ENCODE measurements at regions not wholly inside any gene's neighbourhood (a gene's known extent, or its start where the extent isn't known, plus 50 kb on each side); places are given as distances from the start of the nearest gene placed in this dataset.

DNA sequence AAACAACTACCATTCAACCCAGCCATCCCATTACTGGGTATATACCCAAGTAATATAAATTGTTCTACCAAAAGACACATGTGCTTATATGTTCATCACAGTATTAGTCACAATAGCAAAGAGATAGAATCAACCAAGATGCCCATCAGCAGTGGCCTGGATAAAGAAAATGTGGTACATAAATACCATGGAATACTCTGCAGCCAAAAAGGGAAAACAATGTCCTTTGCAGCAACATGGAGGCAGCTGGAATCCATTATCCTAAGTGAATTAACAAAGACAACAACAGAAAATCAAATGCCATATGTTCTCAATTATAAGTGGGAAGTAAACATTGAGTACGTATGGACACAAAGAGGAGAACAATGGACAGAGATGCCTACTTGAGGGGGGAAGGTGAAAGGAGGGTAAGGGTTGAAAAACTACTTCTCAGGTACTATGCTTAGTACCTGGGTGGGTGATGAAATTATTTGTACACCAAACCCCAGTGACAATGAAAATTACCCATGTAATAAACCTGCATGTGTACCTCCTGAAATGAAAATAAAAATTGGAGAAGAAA lies 632.1 kb upstream of the AADAT start:
- TF ChIP-seq, protein P1, sequence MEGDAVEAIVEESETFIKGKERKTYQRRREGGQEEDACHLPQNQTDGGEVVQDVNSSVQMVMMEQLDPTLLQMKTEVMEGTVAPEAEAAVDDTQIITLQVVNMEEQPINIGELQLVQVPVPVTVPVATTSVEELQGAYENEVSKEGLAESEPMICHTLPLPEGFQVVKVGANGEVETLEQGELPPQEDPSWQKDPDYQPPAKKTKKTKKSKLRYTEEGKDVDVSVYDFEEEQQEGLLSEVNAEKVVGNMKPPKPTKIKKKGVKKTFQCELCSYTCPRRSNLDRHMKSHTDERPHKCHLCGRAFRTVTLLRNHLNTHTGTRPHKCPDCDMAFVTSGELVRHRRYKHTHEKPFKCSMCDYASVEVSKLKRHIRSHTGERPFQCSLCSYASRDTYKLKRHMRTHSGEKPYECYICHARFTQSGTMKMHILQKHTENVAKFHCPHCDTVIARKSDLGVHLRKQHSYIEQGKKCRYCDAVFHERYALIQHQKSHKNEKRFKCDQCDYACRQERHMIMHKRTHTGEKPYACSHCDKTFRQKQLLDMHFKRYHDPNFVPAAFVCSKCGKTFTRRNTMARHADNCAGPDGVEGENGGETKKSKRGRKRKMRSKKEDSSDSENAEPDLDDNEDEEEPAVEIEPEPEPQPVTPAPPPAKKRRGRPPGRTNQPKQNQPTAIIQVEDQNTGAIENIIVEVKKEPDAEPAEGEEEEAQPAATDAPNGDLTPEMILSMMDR (IDR thresholded peaks at IDR 0.05; ENCODE audit: unreplicated experiment), result no peak
- no peak for DNase-seq (ENCODE audit: low spot score, unreplicated experiment)
- Mint-ChIP-seq H3K27ac (no peak overlapping the region), H3K9me3 (ENCODE audit: low read depth) (peaks cover 11% of the 10 kb centered on the region), H3K36me3 (ENCODE audit: insufficient read depth) (no peaks in the 10 kb centered on the region), H3K4me1 (ENCODE audit: low read depth) (no peaks in the 10 kb centered on the region), H3K27me3 (no peaks in the 10 kb centered on the region), H3K4me3 (ENCODE audit: low read depth) (no peak overlapping the region)

DNA sequence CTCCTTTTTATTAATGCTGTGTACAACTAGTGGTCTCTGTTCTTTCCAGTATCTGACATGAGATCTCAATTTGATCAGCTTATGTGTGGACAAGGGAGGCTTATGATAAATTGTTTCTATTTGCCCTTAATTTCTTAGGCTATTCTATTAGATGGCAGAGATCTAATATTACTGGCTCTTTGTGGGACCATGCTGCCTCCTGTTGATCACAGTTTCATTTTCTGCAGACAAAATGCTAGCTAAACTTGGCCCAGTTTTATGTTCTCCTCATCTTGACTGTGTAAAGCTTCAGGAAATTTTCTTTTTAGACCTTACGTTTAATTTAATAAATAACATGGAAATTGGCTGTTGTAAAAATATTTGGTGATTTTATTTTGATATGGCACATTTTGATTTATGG lies 627.1 kb upstream of the AADAT start:
- TF ChIP-seq, protein P1 (IDR thresholded peaks at IDR 0.05; ENCODE audit: unreplicated experiment), result no peak
- DNase-seq (ENCODE audit: low spot score, unreplicated experiment), result no peak
- H3K9me3 Mint-ChIP-seq (ENCODE audit: low read depth), result peaks cover 8% of the 10 kb centered on the region
- H3K27ac Mint-ChIP-seq, result no peak overlapping the region
- H3K4me1 Mint-ChIP-seq (ENCODE audit: low read depth), result no peaks in the 10 kb centered on the region
- H3K36me3 Mint-ChIP-seq (ENCODE audit: insufficient read depth), result no peaks in the 10 kb centered on the region
- H3K4me3 Mint-ChIP-seq (ENCODE audit: low read depth), result no peak overlapping the region
- H3K27me3 Mint-ChIP-seq, result no peaks in the 10 kb centered on the region

DNA sequence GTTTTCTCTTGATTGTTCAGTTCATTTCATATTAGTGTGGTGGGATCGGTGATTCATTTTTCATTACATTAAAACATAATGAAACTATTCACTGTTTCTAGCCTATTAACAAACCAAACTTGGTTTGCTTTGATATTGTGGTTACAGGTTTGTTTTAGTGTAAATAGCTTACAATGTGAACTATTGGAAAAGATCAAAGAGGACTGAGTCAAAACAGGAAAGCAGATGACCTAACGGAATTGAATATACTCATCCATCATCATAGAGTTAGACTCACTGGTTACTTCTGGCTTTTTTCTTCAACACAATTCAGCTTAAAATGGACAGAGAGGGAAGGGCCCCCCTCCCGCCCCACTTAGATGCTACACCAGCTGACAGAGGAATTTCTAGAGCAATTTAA lies 616.2 kb upstream of the AADAT start:
- no peaks in the 10 kb centered on the region for H3K9me3 Mint-ChIP-seq (ENCODE audit: low read depth)
- peaks cover 2% of the 10 kb centered on the region for H3K4me1 Mint-ChIP-seq (ENCODE audit: low read depth)
- DNase-seq (ENCODE audit: low spot score, unreplicated experiment), result no peak
- H3K36me3 Mint-ChIP-seq (ENCODE audit: insufficient read depth), result no peaks in the 10 kb centered on the region
- no peak overlapping the region for H3K27ac Mint-ChIP-seq
- TF ChIP-seq, protein P1 (IDR thresholded peaks at IDR 0.05; ENCODE audit: unreplicated experiment), result no peak
- no peak overlapping the region for H3K4me3 Mint-ChIP-seq (ENCODE audit: low read depth)
- H3K27me3 Mint-ChIP-seq, result no peaks in the 10 kb centered on the region

DNA sequence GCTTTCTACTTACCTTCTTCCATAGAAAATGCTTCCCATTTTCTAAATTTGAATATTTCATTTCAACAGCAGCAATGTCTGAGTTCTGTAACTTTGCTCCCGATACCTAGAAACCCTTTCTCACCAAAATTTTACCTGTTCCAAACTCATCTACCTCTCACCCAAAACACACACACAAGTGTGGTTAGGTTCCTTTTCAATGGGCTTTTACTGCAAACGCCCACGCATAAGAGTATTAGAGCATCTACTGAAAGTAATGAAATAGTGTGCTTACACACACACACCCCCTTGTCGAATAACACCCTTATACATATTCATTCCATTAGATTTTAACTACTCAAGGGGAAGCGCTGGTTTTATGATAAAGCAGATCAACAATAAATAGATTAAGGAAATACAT lies 610.3 kb upstream of the AADAT start:
- H3K36me3 Mint-ChIP-seq (ENCODE audit: insufficient read depth), result no peaks in the 10 kb centered on the region
- no peak overlapping the region for H3K4me3 Mint-ChIP-seq (ENCODE audit: low read depth)
- TF ChIP-seq, protein P1 (IDR thresholded peaks at IDR 0.05; ENCODE audit: unreplicated experiment), result no peak
- H3K9me3 Mint-ChIP-seq (ENCODE audit: low read depth), result no peaks in the 10 kb centered on the region
- no peaks in the 10 kb centered on the region for H3K27me3 Mint-ChIP-seq
- DNase-seq (ENCODE audit: low spot score, unreplicated experiment), result no peak
- no peak overlapping the region for H3K27ac Mint-ChIP-seq
- H3K4me1 Mint-ChIP-seq (ENCODE audit: low read depth), result peaks cover 9% of the 10 kb centered on the region

DNA sequence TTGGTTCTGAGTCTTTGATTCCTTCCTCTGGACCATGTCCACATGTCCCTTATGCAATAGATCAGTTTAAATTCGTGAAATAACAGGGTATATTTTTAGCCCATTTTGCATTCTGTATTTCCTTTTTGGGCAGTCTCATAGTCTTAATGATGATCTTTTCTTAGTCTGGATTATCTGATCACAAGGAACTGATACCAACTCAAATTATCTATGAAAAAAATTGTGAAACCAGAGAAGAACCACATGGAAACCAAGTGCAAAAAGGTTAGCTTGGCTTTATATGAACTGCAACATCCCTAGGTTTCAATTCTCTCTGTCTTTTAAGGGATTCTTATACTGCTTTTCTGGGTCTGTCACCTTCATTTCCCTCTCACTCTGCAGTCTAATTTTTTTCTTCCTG lies 608.6 kb upstream of the AADAT start:
- TF ChIP-seq, protein P1 (IDR thresholded peaks at IDR 0.05; ENCODE audit: unreplicated experiment), result no peak
- Mint-ChIP-seq H3K4me3 (ENCODE audit: low read depth) (no peak overlapping the region), H3K27ac (no peak overlapping the region), H3K9me3 (ENCODE audit: low read depth) (peaks cover 10% of the 10 kb centered on the region), H3K4me1 (ENCODE audit: low read depth) (peaks cover 9% of the 10 kb centered on the region), H3K27me3 (no peaks in the 10 kb centered on the region), H3K36me3 (ENCODE audit: insufficient read depth) (no peaks in the 10 kb centered on the region)
- DNase-seq (ENCODE audit: low spot score, unreplicated experiment), result no peak
